ENCODE measurements at regions not wholly inside any gene's neighbourhood (a gene's known extent, or its start where the extent isn't known, plus 50 kb on each side); places are given as distances from the start of the nearest gene placed in this dataset.
A peak's percentile ranks its signal among the peaks of the same experiment; 100 is the strongest.
"Not testable (repeated sequence)": the region's sequence is repeated elsewhere in the genome, so short reads cannot be mapped to it uniquely, and the experiment has no call there.

DNA sequence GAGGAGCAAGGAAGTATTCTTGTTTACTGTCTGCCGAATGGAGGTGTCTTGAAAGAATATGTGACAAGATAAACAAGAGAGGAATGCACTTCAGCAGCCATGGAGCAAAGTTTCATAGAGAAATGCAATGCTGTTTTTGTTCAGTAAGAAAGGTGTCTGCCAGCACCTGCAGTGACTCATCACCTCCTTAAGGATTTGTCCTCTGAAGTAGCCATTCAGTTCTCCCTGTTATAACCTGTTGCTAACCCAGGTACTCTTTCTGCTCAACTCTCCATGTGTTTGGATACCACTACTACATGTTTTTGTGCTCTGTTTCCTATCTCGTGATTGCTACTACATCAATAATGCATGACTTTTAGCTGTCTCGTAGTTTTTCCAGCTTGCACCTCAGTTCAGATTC is 328.9 kb downstream of the CHL1 start:
- DNase-seq: no peak

- DNase-seq: no peak
Observed at GRCh38 chr3:535566-536416, 339.2 kb downstream of the CHL1 start.

- no peak for DNase-seq
Observed at GRCh38 chr3:536417-536813, 339.9 kb downstream of the CHL1 start.

GRCh38 chr3:541062-541801 is 344.7 kb downstream of the CHL1 start:
- DNase-seq: no peak

DNA sequence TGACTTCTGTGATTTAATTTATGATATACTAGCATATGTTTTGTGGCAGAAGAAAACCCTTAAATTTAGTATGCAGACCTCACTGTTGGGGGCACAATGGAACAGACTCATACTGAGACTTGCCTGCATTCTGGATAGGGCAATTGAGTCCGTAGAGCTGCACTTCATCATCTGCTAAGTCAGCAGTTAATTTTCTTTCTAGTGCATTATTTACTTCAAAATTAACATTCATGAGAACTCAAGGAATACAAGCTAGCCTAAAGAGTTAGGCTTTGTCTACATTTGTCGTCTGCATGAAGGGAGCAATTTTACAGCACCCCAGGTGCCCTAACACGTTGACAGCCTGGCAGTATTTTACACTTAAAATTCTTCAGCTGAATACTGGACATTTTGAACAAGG is 345.5 kb downstream of the CHL1 start:
- DNase-seq: no peak

GRCh38 chr3:549636-550035 is 353.1 kb downstream of the CHL1 start:
- no peak for DNase-seq

DNA sequence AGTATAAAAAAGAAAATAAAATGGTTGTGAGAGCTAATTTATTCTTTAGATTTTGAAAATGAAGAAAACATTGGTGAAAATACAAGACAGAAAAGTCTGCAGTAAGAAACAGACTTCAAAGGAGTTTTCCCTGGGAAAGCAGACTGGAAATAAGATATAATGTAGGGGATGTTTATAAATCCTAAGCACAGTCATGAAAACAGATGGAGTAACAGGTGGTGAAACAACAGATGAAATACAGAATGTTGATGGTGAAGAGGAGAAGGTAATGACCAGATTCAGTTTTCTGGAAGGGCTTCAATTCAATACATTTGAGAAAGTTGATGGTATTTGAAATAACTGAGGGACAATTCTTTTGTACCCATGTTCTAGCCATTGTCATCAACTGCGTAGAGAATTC is 353.9 kb downstream of the CHL1 start:
- DNase-seq: no peak

DNA sequence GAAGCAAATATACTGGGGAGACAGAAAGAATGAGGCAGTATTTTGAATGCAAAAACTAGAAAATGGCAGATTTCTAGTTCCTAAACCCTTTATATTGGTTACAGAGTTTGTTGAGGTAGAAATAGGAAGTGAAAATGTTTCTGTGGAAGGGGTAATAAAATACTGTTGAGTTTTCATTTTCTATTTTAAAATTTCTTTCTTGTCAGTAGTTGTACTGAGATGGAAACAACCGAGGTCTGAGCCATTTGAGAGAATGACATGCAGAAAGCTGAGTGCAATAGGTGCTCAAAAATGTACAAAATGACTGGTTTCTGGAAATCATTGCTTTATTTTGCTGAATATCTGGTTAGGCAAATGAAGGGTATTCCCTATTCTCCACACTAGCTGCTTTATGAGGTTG is 361.4 kb downstream of the CHL1 start:
- no peak for DNase-seq

DNA sequence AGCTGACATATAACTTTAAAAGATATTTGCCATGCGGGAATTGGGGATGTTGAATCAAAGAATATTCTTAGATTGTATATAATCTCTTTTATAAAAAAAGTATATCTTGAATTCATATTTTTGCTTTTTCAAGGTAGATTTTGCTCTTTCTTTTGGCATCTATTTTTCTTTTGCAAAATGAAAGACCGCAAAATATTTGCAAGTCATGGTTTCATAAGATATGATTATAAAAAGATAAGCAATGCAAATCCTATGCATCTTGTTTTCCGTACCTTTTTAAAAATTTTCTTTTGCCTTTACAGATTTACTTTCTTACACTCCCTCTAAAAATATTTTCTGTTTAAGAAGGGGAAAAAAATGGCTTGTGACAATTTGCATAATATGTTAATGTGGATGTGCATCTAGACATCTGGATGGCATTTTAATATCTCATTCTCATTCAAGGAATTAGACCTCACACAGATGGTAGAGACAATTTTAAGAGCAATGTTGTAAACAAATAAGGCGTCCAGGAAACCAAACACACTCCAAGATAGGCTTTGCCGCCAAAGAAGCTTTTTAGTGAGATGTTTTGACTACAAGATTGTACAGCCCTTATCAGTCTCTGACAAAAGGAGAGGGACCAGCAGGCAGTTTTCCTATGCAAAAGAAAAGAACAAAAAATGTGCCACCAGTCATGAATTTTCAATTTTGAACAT is 371.1 kb downstream of the CHL1 start:
- DNase-seq: no peak

DNA sequence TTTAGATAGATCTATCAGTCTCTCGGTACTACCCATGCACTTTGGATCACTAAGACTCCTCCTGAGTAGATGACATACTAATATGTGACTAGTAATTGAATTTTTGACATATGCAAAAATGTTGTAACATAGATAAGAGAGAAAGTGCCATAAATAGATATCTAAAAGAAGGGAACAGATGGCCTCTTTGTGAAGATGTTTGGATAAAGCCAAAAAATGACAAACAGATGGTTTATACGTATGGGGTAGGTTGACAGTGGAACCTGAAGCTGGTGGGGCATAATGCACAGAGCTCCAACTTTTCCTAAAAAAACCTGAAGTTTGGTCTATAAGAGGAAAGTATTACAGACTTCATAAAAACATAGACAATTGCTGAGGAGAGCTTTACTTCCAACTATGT is 383.0 kb downstream of the CHL1 start:
- not testable (repeated sequence) for DNase-seq

DNA sequence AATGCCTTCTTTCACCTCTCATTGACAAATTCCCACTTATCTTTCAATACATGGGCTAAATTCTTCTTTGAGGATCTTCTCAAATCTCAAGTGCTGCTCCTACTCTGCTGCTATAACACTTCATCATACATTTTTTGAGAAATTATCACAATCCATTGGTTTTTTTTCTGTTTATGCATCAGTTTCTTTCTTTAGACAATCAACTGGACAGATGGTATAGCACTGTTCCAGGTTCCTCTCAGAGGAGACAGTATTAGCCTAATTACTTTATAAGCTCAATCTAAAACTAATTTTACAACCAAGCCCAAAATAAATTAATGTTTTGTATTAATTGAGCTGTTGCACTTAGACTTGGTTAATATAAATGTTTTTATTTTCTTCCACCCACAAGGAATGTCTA is 392.5 kb downstream of the CHL1 start:
- DNase-seq: not testable (repeated sequence)

DNA sequence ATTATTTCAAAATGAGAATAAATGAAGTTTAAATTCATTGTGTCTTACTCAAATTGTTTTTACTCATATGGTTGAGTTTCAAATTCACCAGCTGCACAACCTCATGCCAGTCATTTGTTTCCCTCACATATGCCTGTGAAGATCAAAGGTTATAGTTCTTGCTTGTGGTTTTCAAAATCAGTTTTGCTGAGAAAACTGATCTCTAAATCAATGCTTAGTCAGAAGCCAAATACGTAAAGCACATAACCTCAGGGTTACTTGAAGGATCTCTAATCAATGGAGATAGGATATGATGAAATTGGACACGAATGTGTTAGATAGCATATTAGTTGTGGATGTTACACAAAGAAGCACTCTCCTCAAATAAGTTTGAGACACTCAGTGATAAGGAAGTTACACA is 400.7 kb downstream of the CHL1 start:
- DNase-seq: not testable (repeated sequence)

DNA sequence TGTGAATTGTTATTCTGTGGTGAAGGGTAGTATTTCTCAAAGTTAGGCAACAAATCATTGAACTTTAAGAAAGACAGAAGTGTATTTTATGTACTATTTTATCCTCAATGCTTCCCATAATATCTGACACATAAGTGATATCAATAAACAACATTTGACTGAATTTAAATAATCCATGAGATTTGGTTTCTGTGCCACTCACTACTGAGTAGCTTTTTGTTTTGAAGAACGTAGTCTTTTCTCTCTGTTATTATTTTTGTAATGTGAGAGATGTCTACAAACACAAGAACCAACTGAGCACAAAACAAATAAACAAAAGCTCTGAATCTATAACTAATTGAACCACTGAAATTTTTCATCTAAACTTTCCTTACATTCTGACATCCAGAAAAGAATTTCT is 401.2 kb downstream of the CHL1 start:
- not testable (repeated sequence) for DNase-seq

DNA sequence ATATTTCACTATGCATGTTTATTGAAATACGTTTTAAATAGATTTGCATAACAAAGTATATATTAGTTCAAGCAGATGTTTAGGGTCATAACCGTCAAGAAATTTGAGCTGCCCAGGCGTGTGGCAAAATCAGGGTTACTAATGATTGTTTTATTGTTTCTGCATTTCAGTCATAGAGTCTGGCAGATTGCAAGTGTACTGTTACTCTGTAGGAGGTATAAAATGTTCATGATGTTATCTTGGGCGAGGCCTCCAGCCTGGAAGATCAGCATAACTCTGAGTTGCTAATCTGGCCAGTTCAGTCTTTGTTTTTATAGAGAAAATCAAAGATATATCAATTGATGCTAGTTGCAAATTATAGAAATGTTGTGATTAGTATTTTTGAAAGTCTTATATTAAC is 410.9 kb downstream of the CHL1 start:
- not testable (repeated sequence) for DNase-seq

DNA sequence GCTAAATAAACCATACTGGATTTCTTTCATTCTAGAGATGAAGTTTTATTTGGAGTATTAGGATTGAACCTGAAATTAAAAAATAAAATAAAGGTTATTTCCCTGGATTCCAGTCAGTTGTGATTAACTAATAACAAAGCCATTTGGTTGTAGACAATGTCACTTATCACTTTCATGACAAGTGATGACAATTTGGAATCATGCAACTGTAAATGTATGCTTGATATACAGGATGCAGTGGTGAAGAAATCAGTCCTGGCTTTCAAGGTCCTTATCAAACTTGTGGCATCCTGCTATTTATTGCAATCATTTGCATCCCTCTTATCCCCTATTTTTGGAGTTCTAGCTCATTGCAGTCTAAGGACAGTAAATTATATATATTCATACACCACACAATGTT is 425.2 kb downstream of the CHL1 start:
- no peak for DNase-seq

DNA sequence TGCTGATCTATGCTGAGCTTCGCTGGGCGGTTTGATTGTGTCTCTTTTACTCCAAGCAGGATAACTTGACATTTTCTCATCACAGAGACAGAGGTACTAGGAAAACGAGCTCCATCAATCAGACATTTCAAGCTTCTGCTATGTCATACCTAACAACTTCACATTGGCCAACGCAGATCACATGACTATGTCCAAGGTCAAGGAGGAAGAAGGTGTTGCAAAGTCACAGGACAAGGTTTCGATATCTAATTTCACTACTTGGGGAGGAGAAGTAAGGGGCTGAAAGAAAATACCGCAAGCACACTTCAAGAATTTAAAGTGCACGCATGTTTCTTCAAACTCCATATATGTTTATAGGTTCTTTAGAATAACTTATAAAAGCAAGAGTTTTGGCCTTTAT is 425.8 kb downstream of the CHL1 start:
- no peak for DNase-seq

GRCh38 chr3:623914-624545 is 427.5 kb downstream of the CHL1 start:
- DNase-seq: no peak

DNA sequence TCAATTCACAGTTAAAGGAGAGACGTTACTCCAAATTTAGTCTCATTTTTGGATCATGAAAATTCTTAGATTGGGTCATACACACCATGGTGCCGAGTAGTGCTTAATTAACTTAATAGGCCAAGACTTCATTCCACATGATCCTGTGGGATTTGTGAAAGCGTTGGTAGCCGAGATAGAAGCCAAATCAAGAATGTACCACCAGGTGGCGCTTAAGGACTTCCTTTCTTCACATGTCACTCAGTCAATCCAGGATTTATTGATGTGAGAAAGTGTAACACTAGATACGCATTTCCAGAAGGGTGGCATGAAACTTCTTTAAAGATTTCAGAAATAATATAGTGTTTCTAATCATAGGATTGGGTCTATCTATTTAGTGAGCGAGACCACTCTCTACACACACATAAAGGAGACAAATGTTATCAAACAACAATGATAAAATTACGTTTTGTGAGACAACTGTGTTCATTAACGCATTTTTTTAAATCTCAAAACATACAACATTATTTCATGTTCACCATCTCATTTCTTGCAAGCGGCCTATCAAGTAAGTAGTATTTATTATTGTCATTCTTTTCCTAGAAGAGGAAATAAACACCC is 436.1 kb downstream of the CHL1 start:
- peak; percentile 43 to 53 for DNase-seq

GRCh38 chr3:634511-634910 is 437.9 kb downstream of the CHL1 start:
- DNase-seq: no peak

DNA sequence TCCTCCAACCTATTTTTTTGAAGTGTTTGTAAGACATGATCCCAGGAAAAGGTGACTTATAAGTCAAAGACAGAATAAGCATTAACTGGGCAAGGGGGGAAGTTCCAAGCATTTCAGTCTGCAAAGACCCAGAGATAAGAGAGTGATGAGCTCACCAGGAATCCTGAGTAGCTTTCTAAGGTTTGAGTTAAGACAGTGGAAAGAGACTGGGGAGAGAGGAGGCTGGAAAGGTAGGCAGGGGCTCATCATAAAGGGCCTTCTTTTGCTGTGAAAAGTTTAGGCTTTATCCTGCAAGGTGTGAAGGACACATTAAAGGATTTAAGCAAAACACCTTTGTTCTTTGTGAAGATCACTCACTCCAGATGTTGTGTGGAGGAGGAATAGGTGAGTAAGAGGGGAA is 438.8 kb downstream of the CHL1 start:
- DNase-seq: no peak

DNA sequence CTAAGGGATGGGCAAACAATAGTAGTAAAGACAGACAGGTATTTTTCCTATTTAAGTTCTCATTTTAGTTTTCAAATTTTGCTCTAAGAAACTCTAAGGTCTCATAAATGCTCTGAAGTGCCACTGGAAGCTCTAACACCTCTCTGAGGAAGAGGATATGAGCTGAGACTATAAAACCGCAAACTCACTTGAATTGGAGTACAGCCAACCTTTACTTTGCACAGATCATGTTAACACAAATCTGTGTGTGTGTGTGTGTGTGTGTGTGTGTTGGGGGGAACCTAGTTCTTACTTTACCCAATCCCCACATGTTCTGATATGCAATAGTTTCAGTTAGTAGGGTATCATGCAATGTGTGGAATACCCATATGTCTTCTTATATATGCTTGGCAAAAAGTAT is 446.8 kb downstream of the CHL1 start:
- no peak for DNase-seq

DNA sequence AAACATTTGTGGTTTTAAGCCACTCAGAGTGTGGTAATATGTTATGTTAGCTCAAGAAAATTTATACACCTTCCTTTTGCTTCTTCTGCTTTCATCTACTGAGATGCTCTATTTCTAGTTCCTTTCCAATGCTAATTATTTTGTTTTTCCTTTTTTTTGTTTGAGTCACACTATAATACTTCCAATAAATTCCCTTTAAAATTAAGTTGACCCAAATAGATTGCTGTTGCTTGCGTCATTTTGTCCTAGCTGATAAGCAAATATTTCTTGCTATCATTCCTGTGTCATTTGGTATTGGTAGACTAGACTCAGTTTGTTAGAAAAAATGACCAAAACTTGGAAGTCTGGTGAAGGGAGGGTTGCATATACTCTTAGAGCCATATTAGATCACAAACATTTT is 437.0 kb upstream of the CNTN6 start:
- DNase-seq: no peak

GRCh38 chr3:661356-661755 is 431.5 kb upstream of the CNTN6 start:
- no peak for DNase-seq

All from AML-193 (cell line).